ENCODE measurements at regions not wholly inside any gene's neighbourhood (a gene's known extent, or its start where the extent isn't known, plus 50 kb on each side); places are given as distances from the start of the nearest gene placed in this dataset.

- Histone ChIP-seq H3K27me3 (no peaks in the 10 kb centered on the region), H3K27ac (no peak overlapping the region), H3K36me3 (no peaks in the 10 kb centered on the region), H3K4me3 (no peak overlapping the region), H3K4me1 (no peaks in the 10 kb centered on the region), H3K9me3 (no peaks in the 10 kb centered on the region)
- in situ Hi-C loops (cut with MboI; ENCODE audit: low sequenced_read_pairs in 4 of 4) = no loop called here
- TF ChIP-seq POLR2A (IDR thresholded peaks at IDR 0.05) (no peak), CTCF (IDR thresholded peaks at IDR 0.05 in 4 of 5, conservative IDR thresholded peaks at IDR 0.05 in 1 of 5) (no peak)
- DNase-seq (no peak), ATAC-seq (no peak)
- intact Hi-C loops (cut with DNase I; ENCODE audit: low total_unique reads) = no loop called here
Observed at GRCh38 chr2:177063331-177063730, 149.3 kb upstream of the HNRNPA3 start.

- ATAC-seq = no peak
- Histone ChIP-seq H3K4me3 (no peak overlapping the region), H3K27me3 (no peaks in the 10 kb centered on the region), H3K36me3 (no peaks in the 10 kb centered on the region), H3K9me3 (no peaks in the 10 kb centered on the region), H3K27ac (no peak overlapping the region), H3K4me1 (no peaks in the 10 kb centered on the region)
- intact Hi-C loops (cut with DNase I; ENCODE audit: low total_unique reads) = no loop called here
- no peak for DNase-seq
- no peak for TF ChIP-seq CTCF (IDR thresholded peaks at IDR 0.05 in 4 of 5, conservative IDR thresholded peaks at IDR 0.05 in 1 of 5)
- no peak for TF ChIP-seq POLR2A (IDR thresholded peaks at IDR 0.05)
- in situ Hi-C loops (cut with MboI; ENCODE audit: low sequenced_read_pairs in 4 of 4) = no loop called here
Observed at GRCh38 chr2:177064422-177064821, 148.2 kb upstream of the HNRNPA3 start.

DNA sequence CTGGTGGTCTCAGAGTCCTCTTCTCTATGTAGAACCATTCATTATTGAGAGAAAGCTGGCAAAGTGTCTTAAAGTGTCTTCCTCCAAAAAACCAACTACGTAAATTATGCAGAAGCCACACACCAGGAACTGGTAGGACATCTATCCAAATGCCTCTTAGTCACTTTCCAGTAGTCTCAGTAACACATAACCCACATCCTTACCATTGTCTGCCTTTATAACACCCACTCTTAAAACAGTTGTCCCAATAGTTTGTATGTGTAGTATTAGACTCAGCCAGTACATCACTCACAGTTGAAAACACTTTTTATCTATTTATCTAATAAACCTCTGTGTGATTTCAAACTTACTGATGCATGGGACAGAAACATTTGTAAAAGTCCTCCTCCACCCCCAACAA is 143.6 kb upstream of the HNRNPA3 start:
- Histone ChIP-seq H3K36me3 (no peaks in the 10 kb centered on the region), H3K4me1 (no peaks in the 10 kb centered on the region), H3K27me3 (no peaks in the 10 kb centered on the region), H3K9me3 (no peaks in the 10 kb centered on the region), H3K27ac (no peak overlapping the region), H3K4me3 (no peak overlapping the region)
- TF ChIP-seq POLR2A (IDR thresholded peaks at IDR 0.05) (no peak), CTCF (IDR thresholded peaks at IDR 0.05 in 4 of 5, conservative IDR thresholded peaks at IDR 0.05 in 1 of 5) (no peak)
- no peak for DNase-seq
- in situ Hi-C loops (cut with MboI; ENCODE audit: low sequenced_read_pairs in 4 of 4) (no loop called here), intact Hi-C loops (cut with DNase I; ENCODE audit: low total_unique reads) (no loop called here)
- ATAC-seq = no peak

GRCh38 chr2:177072090-177072489 is 140.5 kb upstream of the HNRNPA3 start:
- Histone ChIP-seq H3K9me3 (no peaks in the 10 kb centered on the region), H3K4me1 (no peaks in the 10 kb centered on the region), H3K27ac (no peak overlapping the region), H3K4me3 (no peak overlapping the region), H3K36me3 (no peaks in the 10 kb centered on the region), H3K27me3 (no peaks in the 10 kb centered on the region)
- in situ Hi-C loops (cut with MboI; ENCODE audit: low sequenced_read_pairs in 4 of 4) = no loop called here
- no peak for TF ChIP-seq POLR2A (IDR thresholded peaks at IDR 0.05)
- TF ChIP-seq CTCF (IDR thresholded peaks at IDR 0.05 in 4 of 5, conservative IDR thresholded peaks at IDR 0.05 in 1 of 5) = no peak
- no peak for ATAC-seq
- intact Hi-C loops (cut with DNase I; ENCODE audit: low total_unique reads) = no loop called here
- DNase-seq = no peak

- no peaks in the 10 kb centered on the region for H3K9me3 ChIP-seq
Observed at GRCh38 chr2:177073611-177074010, 139.0 kb upstream of the HNRNPA3 start.

More at GRCh38 chr2:177073611-177074010, 139.0 kb upstream of the HNRNPA3 start:
- TF ChIP-seq POLR2A (IDR thresholded peaks at IDR 0.05) = no peak
- no peak for TF ChIP-seq CTCF (IDR thresholded peaks at IDR 0.05 in 4 of 5, conservative IDR thresholded peaks at IDR 0.05 in 1 of 5)
- Histone ChIP-seq H3K27me3 (no peaks in the 10 kb centered on the region), H3K4me3 (no peak overlapping the region), H3K36me3 (no peaks in the 10 kb centered on the region), H3K27ac (no peak overlapping the region), H3K4me1 (no peaks in the 10 kb centered on the region)
- intact Hi-C loops (cut with DNase I; ENCODE audit: low total_unique reads) = no loop called here
- no peak for DNase-seq
- in situ Hi-C loops (cut with MboI; ENCODE audit: low sequenced_read_pairs in 4 of 4) = no loop called here
- ATAC-seq = no peak
